ENCODE measurements at regions not wholly inside any gene's neighbourhood (a gene's known extent, or its start where the extent isn't known, plus 50 kb on each side); places are given as distances from the start of the nearest gene placed in this dataset.
"Not testable (repeated sequence)": the region's sequence is repeated elsewhere in the genome, so short reads cannot be mapped to it uniquely, and the experiment has no call there.

GRCh38 chr2:228771315-228771714 is 499.8 kb downstream of the PID1 start:
- Histone ChIP-seq H3K4me1 (no peaks in the 10 kb centered on the region), H3K27ac (no peak overlapping the region), H3K36me3 (no peaks in the 10 kb centered on the region), H3K4me3 (no peak overlapping the region), H3K9me3 (no peaks in the 10 kb centered on the region), H3K27me3 (no peaks in the 10 kb centered on the region)
- ATAC-seq (no peak), DNase-seq (no peak)
- 77% methylated on average over 5 of the region's 5 CpGs for WGBS (ENCODE audit: insufficient coverage, low coverage, low lambda C conversion rate, missing lambda C conversion rate)
- intact Hi-C loops (cut with DNase I): no loop called here
- TF ChIP-seq POLR2A (IDR thresholded peaks at IDR 0.05) (no peak), CTCF (IDR thresholded peaks at IDR 0.05) (no peak)

- no peak overlapping the region for H3K27ac ChIP-seq
- H3K36me3 ChIP-seq: no peaks in the 10 kb centered on the region
- 75% methylated on average over 1 of the region's 1 CpG for WGBS (ENCODE audit: insufficient coverage, low coverage, low lambda C conversion rate, missing lambda C conversion rate)
- no peaks in the 10 kb centered on the region for H3K4me1 ChIP-seq
- ATAC-seq (no peak), DNase-seq (no peak)
- H3K4me3 ChIP-seq: no peak overlapping the region
- TF ChIP-seq CTCF (IDR thresholded peaks at IDR 0.05) (no peak), POLR2A (IDR thresholded peaks at IDR 0.05) (no peak)
- H3K9me3 ChIP-seq: no peaks in the 10 kb centered on the region
- intact Hi-C loops (cut with DNase I): no loop called here
- H3K27me3 ChIP-seq: no peaks in the 10 kb centered on the region
These were observed 502.3 kb downstream of the PID1 start for GRCh38 chr2:228768818-228769217.

- H3K27me3 ChIP-seq; DNase-seq; H3K27ac ChIP-seq; intact Hi-C loops (cut with DNase I); ATAC-seq; H3K9me3 ChIP-seq; H3K4me1 ChIP-seq; H3K36me3 ChIP-seq; H3K4me3 ChIP-seq: not testable (repeated sequence)
- WGBS (ENCODE audit: insufficient coverage, low coverage, low lambda C conversion rate, missing lambda C conversion rate): 32% methylated on average over 2 of the region's 3 CpGs
These were observed 502.9 kb downstream of the PID1 start for GRCh38 chr2:228768141-228768540.

- DNase-seq (no peak), ATAC-seq (no peak)
- intact Hi-C loops (cut with DNase I): no loop called here
- no peaks in the 10 kb centered on the region for H3K4me1 ChIP-seq
- H3K9me3 ChIP-seq: no peaks in the 10 kb centered on the region
- TF ChIP-seq CTCF (IDR thresholded peaks at IDR 0.05) (no peak), POLR2A (IDR thresholded peaks at IDR 0.05) (no peak)
- no peak overlapping the region for H3K27ac ChIP-seq
- H3K36me3 ChIP-seq: no peaks in the 10 kb centered on the region
- 71% methylated on average over 2 of the region's 2 CpGs for WGBS (ENCODE audit: insufficient coverage, low coverage, low lambda C conversion rate, missing lambda C conversion rate)
- H3K27me3 ChIP-seq: no peaks in the 10 kb centered on the region
- no peak overlapping the region for H3K4me3 ChIP-seq
These were observed 503.9 kb downstream of the PID1 start for GRCh38 chr2:228767196-228767595.

GRCh38 chr2:228763379-228763981 is 507.6 kb downstream of the PID1 start:
- DNase-seq (no peak), ATAC-seq (no peak)
- H3K27me3 ChIP-seq: no peaks in the 10 kb centered on the region
- H3K36me3 ChIP-seq: no peaks in the 10 kb centered on the region
- intact Hi-C loops (cut with DNase I): no loop called here
- H3K4me1 ChIP-seq: no peaks in the 10 kb centered on the region
- H3K9me3 ChIP-seq: no peaks in the 10 kb centered on the region
- no peak overlapping the region for H3K27ac ChIP-seq
- TF ChIP-seq CTCF (IDR thresholded peaks at IDR 0.05): no peak
- no peak for TF ChIP-seq POLR2A (IDR thresholded peaks at IDR 0.05)
- WGBS (ENCODE audit: insufficient coverage, low coverage, low lambda C conversion rate, missing lambda C conversion rate): 59% methylated on average over 5 of the region's 5 CpGs
- H3K4me3 ChIP-seq: no peak overlapping the region

Measured in right lobe of liver (tissue), 6 donors.